ENCODE measurements at regions not wholly inside any gene's neighbourhood (a gene's known extent, or its start where the extent isn't known, plus 50 kb on each side); places are given as distances from the start of the nearest gene placed in this dataset.

DNA sequence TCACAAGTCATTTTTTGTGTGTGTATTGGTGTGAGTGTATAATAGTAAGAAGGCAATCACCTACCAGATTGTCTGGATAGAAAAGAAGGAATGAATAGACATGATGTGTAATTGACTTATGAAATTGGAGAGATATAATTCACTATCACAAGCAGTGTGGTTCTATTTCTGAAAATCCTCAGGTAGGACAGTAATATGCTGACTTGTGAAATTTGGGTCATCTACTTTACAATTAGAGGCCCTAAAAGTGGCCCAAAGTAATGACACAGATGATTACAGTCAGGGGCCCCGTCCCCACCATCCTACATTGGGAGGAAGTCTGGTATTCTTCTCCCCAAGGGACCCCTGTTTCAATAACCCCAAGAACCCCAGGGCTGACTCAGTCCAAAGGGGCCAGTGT, 73.6 kb upstream of the SELENOK start:
- no peak for ATAC-seq (ENCODE audit: low read depth)

DNA sequence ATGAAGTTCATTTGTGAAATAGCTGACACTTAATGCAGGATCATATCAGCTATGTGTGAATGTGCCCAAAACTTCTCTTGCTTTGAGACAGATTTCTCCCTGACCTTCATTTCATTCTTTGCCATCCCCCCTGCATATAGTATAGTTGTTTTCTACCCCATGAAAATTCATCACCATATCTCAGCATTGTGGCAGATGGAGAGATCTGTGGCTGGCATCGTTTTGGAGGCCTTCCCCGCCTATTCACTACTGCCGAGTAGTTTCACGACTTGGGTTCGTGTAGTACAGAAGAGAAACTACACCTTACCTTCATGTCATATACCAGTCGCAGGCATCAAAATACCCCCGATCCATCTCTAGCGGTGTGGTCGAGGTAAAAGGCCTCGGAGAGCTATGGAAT, 66.2 kb upstream of the SELENOK start:
- ATAC-seq (ENCODE audit: low read depth) (no peak), DNase-seq (ENCODE audit: low spot score) (no peak)
- H3K9me3 ChIP-seq (ENCODE audit: severe bottlenecking) = no peaks in the 10 kb centered on the region
- H3K4me3 ChIP-seq (ENCODE audit: severe bottlenecking) = no peak overlapping the region
- H3K36me3 ChIP-seq (ENCODE audit: low read depth) = no peaks in the 10 kb centered on the region
- no peak overlapping the region for H3K27ac ChIP-seq (ENCODE audit: poor library complexity, severe bottlenecking)
- TF ChIP-seq, protein P1, sequence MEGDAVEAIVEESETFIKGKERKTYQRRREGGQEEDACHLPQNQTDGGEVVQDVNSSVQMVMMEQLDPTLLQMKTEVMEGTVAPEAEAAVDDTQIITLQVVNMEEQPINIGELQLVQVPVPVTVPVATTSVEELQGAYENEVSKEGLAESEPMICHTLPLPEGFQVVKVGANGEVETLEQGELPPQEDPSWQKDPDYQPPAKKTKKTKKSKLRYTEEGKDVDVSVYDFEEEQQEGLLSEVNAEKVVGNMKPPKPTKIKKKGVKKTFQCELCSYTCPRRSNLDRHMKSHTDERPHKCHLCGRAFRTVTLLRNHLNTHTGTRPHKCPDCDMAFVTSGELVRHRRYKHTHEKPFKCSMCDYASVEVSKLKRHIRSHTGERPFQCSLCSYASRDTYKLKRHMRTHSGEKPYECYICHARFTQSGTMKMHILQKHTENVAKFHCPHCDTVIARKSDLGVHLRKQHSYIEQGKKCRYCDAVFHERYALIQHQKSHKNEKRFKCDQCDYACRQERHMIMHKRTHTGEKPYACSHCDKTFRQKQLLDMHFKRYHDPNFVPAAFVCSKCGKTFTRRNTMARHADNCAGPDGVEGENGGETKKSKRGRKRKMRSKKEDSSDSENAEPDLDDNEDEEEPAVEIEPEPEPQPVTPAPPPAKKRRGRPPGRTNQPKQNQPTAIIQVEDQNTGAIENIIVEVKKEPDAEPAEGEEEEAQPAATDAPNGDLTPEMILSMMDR (IDR thresholded peaks at IDR 0.05; ENCODE audit: poor library complexity, severe bottlenecking) = no peak
- H3K4me1 ChIP-seq (ENCODE audit: insufficient read depth, poor library complexity, severe bottlenecking) = no peaks in the 10 kb centered on the region
- H3K27me3 ChIP-seq (ENCODE audit: insufficient read depth, poor library complexity, severe bottlenecking) = peaks cover 10% of the 10 kb centered on the region

More for the DNA sequence above, 73.6 kb upstream of the SELENOK start:
- no peak overlapping the region for H3K27ac ChIP-seq (ENCODE audit: poor library complexity, severe bottlenecking)
- TF ChIP-seq, protein P1 (IDR thresholded peaks at IDR 0.05; ENCODE audit: poor library complexity, severe bottlenecking) = no peak
- no peak overlapping the region for H3K4me3 ChIP-seq (ENCODE audit: severe bottlenecking)
- no peaks in the 10 kb centered on the region for H3K36me3 ChIP-seq (ENCODE audit: low read depth)
- no peak for DNase-seq (ENCODE audit: low spot score)
- H3K27me3 ChIP-seq (ENCODE audit: insufficient read depth, poor library complexity, severe bottlenecking) = no peaks in the 10 kb centered on the region
- H3K4me1 ChIP-seq (ENCODE audit: insufficient read depth, poor library complexity, severe bottlenecking) = no peaks in the 10 kb centered on the region
- no peaks in the 10 kb centered on the region for H3K9me3 ChIP-seq (ENCODE audit: severe bottlenecking)

DNA sequence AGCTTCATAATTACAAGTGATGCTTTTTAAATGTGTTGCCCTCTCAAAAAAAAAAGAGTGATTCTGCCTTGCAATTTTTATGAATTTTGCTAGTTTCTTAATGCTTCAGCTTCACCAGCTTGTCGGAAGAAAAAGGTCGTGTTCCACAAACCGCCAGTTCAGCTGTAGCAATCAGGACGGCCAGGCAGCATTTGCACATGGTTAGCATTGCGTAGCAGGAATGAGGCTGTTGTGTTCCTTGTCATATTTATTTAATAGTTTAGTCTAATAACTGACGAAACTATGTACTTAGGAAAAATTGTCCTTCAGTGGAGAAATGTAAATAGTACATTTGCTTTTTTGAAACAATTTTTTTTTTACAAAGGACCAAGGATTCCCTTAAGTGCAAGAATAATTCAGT, 64.9 kb upstream of the SELENOK start:
- TF ChIP-seq, protein P1 (IDR thresholded peaks at IDR 0.05; ENCODE audit: poor library complexity, severe bottlenecking) = no peak
- Histone ChIP-seq H3K27ac (ENCODE audit: poor library complexity, severe bottlenecking) (no peak overlapping the region), H3K4me3 (ENCODE audit: severe bottlenecking) (no peak overlapping the region), H3K27me3 (ENCODE audit: insufficient read depth, poor library complexity, severe bottlenecking) (peaks cover 12% of the 10 kb centered on the region), H3K36me3 (ENCODE audit: low read depth) (no peaks in the 10 kb centered on the region), H3K4me1 (ENCODE audit: insufficient read depth, poor library complexity, severe bottlenecking) (no peaks in the 10 kb centered on the region), H3K9me3 (ENCODE audit: severe bottlenecking) (no peaks in the 10 kb centered on the region)
- no peak for DNase-seq (ENCODE audit: low spot score)
- ATAC-seq (ENCODE audit: low read depth) = no peak

DNA sequence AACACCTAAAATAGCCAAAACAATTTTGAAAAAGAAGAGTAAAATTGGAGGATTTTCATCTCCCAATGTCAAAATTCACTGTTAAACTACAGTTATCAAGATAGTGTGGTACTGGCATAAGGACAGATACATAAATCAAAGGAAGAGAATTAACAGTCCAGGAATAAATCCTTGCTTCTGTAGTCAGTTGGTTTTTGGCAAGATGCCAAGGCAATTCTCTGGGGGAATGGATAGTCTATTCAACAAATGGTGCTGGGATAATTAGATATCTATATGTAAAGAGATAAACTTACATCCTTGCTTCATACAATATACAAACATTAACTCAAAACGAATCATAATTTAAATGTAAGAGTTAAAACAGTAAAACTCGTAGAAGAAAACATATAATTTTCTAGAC, 57.9 kb upstream of the SELENOK start:
- Histone ChIP-seq H3K4me3 (ENCODE audit: severe bottlenecking) (no peak overlapping the region), H3K27ac (ENCODE audit: poor library complexity, severe bottlenecking) (no peak overlapping the region), H3K4me1 (ENCODE audit: insufficient read depth, poor library complexity, severe bottlenecking) (no peaks in the 10 kb centered on the region), H3K9me3 (ENCODE audit: severe bottlenecking) (no peaks in the 10 kb centered on the region), H3K27me3 (ENCODE audit: insufficient read depth, poor library complexity, severe bottlenecking) (peaks cover 12% of the 10 kb centered on the region), H3K36me3 (ENCODE audit: low read depth) (no peaks in the 10 kb centered on the region)
- ATAC-seq (ENCODE audit: low read depth) (no peak), DNase-seq (ENCODE audit: low spot score) (no peak)
- TF ChIP-seq, protein P1 (IDR thresholded peaks at IDR 0.05; ENCODE audit: poor library complexity, severe bottlenecking) = no peak

DNA sequence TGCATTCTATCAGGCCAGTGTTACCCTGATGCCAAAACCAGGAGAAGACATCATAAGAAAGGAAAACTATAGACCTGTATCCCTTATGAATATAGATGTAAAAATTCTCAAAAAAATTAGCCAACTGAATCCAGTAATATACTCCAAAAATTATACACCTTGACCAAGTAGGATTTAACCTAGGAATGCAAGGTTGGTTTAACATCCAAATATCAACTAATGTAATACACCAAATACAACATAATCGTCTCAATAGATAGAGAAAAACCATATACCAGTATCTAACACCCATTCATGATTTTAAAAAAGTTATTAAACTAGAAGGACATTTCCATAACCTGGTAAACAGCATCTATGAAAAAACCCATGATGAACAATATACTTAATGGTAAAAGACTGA, 56.5 kb upstream of the SELENOK start:
- DNase-seq (ENCODE audit: low spot score) = no peak
- Histone ChIP-seq H3K27me3 (ENCODE audit: insufficient read depth, poor library complexity, severe bottlenecking) (peaks cover 2% of the 10 kb centered on the region), H3K4me1 (ENCODE audit: insufficient read depth, poor library complexity, severe bottlenecking) (no peaks in the 10 kb centered on the region), H3K9me3 (ENCODE audit: severe bottlenecking) (no peaks in the 10 kb centered on the region), H3K36me3 (ENCODE audit: low read depth) (no peaks in the 10 kb centered on the region), H3K27ac (ENCODE audit: poor library complexity, severe bottlenecking) (no peak overlapping the region), H3K4me3 (ENCODE audit: severe bottlenecking) (no peak overlapping the region)
- ATAC-seq (ENCODE audit: low read depth) = no peak
- TF ChIP-seq, protein P1 (IDR thresholded peaks at IDR 0.05; ENCODE audit: poor library complexity, severe bottlenecking) = no peak
